RCC 7860 (cell line): ENCODE measurements at regions not wholly inside any gene's neighbourhood (a gene's known extent, or its start where the extent isn't known, plus 50 kb on each side); places are given as distances from the start of the nearest gene placed in this dataset.

Experiments
- DNase-seq: peaks from one replicate; pipeline ENCODE4 v3.0.0-alpha.2; 2015; ENCODE audit warnings: low spot score
- FAIRE-seq: peaks from 2 replicates; lab custom pipeline; 2012; peaks lifted over from hg19 to GRCh38; lab: Jason Lieb, UNC

DNA sequence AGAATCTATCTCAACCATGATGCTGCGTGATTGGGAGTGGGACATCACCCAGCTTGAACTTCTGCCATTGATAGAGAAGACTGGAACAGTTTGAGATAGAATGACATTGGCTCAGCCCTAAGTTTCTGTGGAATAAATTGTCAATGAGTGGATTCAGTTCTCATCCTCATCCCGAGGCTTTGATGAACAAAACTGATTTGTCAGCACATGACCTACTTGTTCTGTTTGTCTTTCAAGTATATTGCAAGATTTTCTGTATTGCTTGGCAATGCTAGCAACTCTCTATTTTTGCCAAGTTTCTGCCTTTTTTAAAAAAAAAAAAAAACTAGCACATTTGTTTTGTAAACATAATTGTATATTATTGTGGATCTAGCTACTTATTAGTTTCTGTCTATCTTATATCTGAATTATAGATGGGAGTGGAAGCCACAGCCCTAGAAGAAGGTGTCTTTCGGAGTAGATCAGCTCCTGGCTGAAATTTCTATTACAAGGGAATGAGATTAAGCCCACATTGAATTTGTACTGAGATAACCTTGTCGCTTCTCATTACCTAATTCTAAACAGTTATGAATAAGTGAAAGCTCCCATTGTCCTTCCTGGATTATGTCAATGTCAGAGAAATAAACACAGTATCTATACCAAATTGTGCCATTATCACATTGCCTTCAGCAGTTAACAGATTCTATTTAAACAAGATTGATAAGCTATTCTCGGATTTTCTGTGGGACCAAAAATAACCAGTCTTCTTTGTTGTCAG lies 166.1 kb downstream of the TNFSF13B start:
- no peak for DNase-seq

DNA sequence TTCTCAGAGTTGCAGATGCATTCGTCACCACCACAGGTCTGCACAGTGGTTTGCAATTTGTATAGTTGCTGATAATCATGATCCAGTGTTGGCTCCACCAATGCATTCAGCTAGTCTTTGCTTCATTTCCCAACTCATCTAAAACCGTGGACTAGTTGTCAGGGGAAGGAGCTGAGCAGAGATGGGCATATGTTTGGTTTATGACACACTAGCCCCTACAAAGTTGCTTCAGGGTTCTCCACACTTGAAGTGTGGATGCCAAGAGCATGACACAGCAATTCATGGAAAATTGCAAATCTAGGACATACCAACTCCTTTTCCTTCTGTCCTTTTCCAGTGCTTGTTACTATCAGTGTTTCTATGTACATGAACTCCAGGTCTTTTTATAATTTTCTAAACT lies 168.0 kb downstream of the TNFSF13B start:
- FAIRE-seq = no peak
- DNase-seq = no peak

More for the DNA sequence above, 166.1 kb downstream of the TNFSF13B start:
- no peak for FAIRE-seq

DNA sequence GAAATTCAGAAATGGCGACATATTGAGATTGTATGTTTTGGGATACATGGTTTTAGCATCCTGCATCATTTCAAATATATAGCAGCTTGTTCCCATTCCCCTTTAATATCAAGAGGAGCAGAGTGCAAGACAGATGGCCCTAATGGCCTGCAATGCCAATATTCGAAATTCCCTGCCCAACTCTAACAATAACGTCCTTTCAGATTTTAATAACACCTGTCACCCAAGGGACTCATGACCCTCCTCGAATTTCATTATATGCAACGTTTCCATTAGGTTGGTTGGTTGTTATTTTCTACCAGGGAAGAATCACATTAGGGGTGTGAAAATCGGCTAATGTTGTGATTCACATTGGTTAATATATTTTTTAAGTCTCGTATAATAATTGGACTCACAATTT lies 170.0 kb downstream of the TNFSF13B start:
- no peak for DNase-seq
- FAIRE-seq = no peak

DNA sequence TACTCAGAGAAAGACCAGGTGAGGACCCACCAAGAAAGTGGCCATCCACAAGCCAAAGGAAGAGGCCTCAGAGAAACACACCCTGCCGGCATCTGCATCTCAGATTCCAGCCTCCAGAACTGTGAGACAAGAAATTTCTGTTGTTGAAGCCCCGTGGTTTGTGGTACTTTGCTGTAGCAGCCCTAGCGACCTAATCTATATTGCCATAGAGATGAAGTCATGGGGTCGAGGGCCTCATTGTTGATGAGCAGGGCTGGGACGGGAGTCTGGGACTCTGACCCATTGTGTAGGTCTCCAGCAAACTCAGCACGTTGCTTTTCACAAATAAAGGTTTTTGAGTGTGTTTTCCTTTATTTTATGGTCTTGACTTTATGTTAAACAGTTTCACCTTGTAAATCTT lies 174.9 kb downstream of the TNFSF13B start:
- FAIRE-seq (no peak), DNase-seq (no peak)

DNA sequence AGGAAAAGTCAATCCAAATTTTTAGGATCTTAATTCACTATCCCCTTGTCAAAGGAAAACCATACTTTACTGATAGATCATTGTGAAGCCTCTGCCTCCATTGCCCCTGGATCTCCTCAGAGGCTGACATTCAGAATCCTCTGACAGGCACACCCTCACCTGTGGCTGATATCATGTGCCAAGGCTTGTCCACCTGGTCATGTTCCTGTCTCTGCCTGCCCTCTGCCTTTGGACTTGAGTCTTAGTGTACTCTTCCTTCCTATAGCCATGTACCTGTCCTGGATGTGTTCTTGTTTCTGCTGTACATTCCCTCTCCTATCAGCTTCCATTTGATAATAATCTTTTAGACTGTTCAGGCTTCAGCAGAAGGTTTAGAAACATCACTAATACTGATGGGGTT lies 179.4 kb downstream of the TNFSF13B start:
- DNase-seq (no peak), FAIRE-seq (no peak)

DNA sequence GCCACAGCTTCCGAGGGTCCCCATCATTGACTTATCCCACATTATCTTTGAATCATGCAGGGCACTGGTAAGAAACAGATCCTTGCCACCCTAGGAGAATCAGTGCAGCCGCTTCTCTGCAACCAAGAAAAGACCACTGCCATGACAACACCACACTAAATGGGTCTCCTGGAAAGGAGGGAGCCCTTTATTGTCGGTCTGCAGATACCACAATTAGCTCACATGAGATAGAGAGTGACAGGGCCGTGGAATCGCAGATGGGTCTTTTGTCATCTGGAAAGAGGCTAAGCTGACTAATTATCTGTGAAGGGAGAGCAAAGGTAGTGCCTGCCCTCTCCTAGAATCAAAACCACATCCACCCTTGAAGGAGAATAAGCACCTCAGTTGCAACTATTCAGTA lies 178.3 kb upstream of the MYO16 start:
- FAIRE-seq (no peak), DNase-seq (no peak)

DNA sequence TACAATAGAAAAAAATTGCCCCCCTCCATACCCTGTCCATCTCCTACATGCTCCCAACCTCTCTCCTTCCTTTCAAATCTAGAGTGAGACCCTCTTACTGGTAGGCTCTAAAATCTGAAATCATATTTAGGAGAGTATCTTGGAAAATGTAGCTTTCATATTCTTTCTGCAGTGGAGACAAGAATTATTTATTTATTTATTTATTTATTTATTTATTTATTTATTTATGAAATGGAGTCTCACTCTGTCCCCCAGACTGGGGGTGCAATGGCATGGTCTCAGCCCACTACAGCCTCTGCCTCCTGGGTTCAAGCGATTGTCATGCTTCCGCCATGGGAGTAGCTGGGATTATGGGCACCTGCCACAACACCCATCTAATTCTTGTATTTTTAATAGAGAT lies 174.1 kb upstream of the MYO16 start:
- no peak for FAIRE-seq
- DNase-seq = no peak

DNA sequence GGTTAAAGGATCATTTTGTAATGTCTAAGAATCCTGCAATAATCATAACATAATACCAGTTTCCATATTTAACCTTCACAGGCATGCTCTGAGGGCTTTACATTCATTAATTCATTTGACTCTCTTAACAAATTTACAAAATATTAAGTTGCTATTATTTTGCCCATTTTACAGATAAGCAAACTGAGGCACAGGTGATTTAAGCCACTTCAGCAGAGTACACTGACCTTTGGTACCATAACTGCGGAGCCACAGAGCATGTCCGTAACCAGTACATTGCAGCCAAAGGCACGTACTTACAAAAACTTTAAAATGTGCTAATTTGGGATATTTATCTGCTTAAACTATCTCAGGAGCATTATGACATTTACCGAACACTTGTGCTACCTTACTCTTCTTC lies 169.4 kb upstream of the MYO16 start:
- DNase-seq = no peak
- no peak for FAIRE-seq

DNA sequence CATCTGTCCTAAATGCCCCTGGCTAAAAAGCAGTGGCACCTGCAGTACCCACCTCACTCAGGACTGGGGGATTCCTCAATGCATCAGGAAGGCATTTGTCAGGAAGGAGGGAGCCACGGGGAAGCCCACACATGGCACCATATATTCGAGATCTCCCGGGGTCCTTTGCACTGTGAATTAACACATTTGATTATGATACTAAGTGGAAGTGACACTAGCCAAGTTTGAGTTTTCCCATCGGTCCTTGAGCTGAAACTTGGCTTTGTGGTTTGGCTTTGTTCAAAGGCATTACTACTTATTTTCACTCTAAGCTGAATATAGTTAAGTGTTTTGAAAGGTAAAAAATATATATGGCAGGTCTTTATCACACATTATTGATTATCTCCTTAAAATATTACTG lies 168.7 kb upstream of the MYO16 start:
- DNase-seq = no peak
- no peak for FAIRE-seq

DNA sequence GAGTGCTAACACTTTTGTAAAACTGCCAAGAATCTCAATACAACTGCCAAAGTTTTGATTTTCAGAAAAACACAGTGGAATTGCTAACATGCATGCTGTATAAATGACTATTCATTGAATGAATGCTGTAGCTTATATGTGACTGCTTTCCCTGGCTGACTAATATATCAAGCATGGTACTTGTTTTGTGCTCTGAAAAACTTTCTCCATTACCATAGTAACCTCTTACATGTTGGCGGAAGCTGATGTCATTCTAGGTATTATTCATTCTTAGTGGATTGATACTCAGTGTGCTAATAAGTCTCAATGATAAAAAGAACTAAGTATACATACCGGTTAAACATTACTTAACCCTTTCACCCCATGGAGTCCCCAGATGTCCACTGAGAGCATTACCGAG lies 166.1 kb upstream of the MYO16 start:
- FAIRE-seq = no peak

DNA sequence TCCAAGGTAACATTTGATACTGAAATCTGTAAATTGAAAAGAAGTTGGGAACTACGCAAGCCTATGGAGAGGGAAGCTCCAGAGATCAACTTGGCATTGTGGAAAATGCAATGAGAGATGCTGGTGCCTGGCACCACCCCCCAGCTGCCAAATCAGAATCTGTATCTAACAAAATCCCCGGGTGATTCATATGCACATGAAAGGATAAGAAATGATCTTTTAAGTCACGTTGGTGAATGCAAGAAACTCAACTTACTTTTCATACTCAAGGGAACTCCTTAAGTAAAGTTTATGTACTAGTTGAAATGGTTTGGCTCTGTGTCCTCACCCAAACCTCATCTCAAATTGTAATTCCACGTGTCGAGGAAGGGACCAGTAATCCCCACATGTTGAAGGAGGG lies 158.5 kb upstream of the MYO16 start:
- DNase-seq (no peak), FAIRE-seq (no peak)

More for the DNA sequence above, 166.1 kb upstream of the MYO16 start:
- DNase-seq = peak; percentile 76

DNA sequence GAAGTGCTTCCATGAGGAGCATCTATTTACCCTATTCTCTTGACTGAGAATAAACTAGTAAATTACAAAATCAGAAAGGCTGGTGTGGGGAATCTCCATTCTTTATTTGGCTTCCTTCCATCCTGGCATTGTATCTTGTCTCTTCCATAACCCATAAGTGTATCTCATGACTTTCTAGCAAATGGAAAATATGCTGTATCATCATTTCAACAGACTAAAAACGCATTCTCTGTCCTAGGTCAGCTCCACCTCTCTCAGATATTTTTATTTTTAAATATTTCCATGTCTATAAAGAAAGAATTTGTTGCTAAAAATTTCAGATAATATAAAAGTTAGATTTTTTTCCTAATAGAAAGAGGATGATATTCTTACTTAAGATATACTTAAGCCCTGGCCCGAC lies 154.2 kb upstream of the MYO16 start:
- no peak for DNase-seq
- no peak for FAIRE-seq

DNA sequence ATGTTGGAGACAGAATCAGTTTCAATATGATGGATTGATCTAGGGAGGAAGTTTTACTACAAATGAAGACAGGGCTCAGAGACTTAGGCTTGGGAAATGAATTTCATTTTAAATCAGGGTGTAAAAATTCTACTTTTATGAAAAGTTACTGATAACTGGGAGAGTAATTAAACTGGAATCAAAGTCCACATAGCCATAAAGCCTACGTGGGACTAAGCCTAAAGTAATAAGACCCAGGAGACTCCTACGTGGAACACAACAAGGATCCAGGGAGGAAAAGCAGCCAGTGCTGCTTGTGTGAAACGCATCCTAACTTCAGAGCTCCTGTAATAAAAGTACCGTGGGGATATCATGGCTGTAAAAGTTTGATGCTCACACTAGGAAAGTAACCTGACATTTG lies 152.0 kb upstream of the MYO16 start:
- no peak for DNase-seq
- FAIRE-seq = no peak

DNA sequence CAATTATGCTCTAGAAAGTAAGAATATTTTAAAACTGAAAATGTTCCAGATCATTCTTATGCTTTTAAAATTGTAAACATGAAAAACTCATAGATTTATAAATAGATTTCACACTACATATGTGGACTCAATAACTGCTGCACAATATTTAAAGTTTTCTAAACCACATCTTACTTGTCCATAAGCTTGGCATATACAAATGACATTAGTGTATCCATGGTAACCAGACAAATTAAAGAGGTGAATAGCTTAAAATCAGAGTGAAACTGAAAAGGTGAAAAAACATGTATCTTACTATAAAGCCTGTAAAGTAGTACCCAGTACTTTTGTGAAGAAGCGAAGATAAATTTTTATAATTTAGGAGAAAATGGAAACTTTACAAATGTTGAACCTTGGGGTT lies 151.2 kb upstream of the MYO16 start:
- DNase-seq (no peak), FAIRE-seq (no peak)

DNA sequence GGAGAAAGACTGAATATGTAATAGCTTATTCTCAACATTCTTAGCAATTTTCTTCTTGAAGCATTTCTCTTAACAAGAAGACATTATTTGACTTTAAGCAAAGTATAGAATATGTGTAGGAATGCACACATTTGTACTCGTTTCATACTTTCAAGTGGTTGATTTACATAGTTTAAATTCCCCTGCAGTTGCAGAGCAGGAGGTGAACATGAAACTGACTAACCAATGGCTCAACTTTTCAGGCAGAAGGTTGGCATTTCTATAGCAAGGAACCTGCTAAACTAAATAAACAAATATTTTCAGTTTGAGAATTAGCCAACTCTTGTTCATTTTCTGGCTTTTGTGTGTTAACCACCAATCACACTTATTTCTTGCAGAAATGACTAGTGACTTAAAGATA lies 145.4 kb upstream of the MYO16 start:
- no peak for FAIRE-seq
- DNase-seq = no peak

DNA sequence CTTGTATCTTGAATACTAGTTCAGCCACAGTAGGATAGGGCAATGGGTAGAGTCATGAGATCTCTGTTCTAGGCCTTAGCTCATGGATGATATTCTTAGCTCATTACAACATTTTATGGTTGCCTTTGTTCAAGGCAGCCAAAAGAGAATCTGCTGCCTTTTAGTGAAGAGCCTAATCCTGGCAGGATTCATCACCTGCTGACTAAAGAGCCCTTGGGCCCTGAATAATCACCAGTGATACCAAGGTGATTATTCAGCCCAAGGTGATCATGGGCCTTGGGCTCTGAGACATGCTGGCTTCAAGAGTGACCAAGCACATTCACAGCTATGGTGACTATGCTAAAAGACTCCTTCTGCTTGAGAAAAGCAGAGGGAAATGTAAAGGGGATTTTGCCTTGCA lies 143.3 kb upstream of the MYO16 start:
- no peak for FAIRE-seq
- no peak for DNase-seq

DNA sequence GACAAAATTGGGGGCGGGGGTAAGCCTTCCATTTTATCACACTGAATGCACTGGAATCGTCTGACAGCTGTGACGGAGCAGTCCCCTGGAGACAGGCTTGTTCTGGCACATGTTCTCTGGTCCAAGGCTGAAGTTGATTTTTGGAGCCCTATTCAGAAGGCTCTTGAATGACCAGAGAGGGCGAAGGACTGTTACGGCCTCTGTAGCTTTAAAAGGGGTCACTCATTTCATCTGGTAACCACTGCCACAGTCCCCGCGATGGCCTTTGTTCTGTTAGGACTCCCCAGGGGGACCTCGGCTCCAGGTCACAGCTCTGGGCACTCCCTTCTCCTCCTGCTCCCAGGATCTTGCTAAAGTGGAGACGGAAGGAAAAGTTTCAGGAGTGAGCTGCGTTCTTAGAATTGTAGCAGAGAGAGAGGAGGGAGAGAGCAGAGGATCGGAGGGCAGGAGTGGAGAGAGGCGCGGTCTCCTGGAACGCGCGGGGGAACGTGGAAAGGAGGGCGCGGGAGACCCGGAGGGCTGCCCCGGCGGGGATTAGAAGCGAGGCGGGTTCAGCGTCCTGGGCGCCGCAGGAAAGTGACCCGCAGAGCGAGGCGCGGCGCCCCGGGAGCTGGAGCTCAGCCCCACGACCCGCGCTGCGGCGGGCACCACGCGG lies 134.3 kb upstream of the MYO16 start:
- DNase-seq (no peak), FAIRE-seq (no peak)

DNA sequence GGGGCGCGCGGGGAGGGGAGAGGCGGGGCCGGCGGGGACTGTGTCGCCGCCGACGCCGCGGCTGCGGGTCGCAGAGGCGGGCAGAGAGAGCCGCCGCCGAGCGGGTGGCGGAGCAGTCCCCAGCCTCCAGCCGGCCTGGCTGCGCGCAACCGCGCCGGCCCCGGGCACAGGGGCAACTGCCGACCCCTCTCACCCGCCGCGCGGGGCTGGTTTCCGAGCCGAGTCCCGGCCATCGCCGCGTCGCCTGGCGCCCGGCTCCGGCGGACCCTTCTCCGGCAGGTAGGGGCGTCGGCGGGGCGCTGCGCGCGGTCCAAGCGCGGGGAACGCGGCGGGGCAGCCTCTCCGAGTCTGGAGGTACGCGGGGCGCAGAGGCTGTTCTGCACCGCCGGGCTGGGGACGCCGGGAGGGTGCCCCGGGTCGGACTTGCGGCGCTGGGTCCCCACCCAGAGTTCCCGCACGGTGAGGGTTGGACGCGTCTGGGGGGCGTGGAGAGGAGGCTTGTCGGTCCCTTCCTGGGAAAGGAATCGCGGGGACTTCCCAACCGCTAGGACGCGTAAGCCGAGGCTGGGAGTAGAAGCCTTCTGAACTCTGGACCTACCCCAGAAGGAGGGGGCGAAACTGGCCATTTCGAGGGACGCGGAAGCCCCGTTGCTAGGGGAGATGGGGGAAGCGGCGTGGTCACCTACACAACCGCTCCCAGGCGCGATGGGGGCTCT lies 133.6 kb upstream of the MYO16 start:
- DNase-seq (no peak), FAIRE-seq (no peak)

DNA sequence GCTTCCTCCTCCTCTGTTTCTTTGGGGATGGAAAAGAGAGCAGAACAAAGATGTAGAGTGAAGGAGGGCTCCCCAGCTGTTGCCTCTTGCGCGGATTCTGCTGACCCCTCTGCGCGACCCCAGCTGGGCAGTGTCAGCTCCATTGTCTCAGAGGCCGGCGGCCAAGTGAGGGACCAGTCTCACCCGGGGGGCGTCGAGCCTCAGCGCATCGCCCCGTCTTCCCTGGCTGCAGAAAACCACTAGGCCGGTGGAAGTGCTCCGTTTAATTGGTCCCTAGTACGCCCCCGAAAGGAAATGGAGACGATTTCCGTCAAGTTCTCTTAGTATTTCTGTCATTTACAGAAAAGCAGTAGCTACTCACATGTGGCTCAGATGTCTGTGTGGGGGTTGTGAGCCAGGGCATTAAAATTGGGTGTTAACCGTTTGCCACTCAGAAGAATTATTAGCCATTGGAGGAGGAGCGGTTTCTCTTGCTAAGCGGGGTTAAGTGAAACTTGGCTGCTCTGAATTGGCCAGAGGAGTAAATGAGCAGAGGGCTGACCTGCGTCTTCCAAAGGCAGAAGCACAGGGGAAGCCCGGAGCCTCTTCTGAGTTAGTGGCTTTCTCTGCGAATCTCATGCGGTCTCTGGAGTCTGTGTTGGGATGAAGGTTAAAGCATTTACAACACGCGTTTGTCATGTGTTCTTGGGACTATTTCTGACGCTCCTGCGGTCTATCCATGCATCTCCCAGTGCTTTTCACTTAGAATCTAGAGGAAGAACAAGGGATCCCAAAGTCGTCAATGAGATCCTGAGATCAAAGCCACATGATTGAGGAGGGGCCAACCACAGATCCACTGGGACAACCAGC lies 132.8 kb upstream of the MYO16 start:
- DNase-seq (no peak), FAIRE-seq (no peak)

DNA sequence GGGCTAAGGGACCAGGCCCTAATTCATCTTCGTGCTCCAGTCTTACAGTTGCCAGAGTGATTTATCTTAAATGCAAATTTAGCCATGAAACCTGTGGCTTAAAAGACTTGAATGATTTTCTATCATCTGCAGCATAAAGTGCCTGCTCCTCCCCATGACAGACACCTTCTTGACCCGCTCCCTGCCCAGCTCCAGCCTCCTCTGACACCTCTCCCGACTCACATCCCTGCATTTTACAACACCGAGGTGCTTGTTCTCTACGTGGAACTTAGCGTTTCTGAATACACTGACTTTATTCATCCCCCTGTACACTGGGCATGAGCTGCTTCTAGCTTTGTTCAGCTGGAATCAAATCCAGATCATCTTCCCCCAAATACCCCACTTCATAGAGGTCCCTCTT lies 128.7 kb upstream of the MYO16 start:
- FAIRE-seq (no peak), DNase-seq (no peak)

DNA sequence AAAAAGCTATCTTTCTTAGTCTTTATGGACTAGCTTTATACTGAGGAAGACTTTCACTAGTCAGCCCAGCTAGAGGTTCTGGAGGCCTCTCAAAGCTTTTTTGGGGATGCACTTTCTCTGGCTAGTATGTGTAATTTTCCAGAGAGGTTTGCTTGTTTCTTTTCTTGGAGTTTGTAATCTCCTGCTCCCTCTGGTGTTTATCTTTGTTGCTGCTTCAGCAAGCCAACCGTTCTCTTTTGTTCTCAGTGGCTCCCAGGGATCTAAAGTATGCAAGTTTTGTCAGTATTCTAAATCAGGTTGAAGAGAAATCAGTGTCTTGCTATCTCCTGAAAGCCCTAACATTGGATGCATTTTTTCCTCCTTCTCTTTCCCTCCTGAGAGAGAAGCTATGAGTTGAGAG lies 121.1 kb upstream of the MYO16 start:
- no peak for FAIRE-seq

More for the DNA sequence above, 121.1 kb upstream of the MYO16 start:
- DNase-seq = no peak
